ENCODE measurements at regions not wholly inside any gene's neighbourhood (a gene's known extent, or its start where the extent isn't known, plus 50 kb on each side); places are given as distances from the start of the nearest gene placed in this dataset.
"Not testable (repeated sequence)": the region's sequence is repeated elsewhere in the genome, so short reads cannot be mapped to it uniquely, and the experiment has no call there.

- Mint-ChIP-seq H3K4me3 (no peak overlapping the region), H3K27me3 (ENCODE audit: low read depth) (no peaks in the 10 kb centered on the region), H3K36me3 (ENCODE audit: low read depth) (no peaks in the 10 kb centered on the region), H3K4me1 (no peaks in the 10 kb centered on the region), H3K27ac (no peak overlapping the region), H3K9me3 (no peaks in the 10 kb centered on the region)
- TF ChIP-seq CTCF (IDR thresholded peaks at IDR 0.05; ENCODE audit: unreplicated experiment in 3 of 3) = no peak
Measured at GRCh38 chr5:68114378-68115040, 101.0 kb upstream of the PIK3R1 start.

DNA sequence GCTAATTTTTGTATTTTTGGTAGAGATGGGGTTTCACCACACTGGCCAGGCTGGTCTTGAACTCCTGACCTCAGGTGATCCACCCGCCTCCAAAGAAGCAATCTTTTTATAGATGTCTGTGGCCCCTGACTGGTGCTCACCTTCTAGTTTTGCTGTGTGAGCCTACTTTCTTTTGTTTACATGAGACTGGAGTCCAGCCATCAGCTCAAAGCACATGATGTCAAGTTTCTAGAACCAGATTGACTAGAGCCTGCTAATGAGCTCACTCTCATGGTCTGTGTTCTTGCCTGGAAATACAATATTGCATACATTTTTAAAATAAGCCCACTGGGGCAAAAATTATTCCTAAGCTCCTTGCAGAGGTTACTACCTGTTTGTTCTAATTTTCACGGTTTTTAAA is 102.9 kb upstream of the PIK3R1 start:
- H3K4me1 Mint-ChIP-seq = no peaks in the 10 kb centered on the region
- H3K27ac Mint-ChIP-seq = no peak overlapping the region
- no peak overlapping the region for H3K4me3 Mint-ChIP-seq
- H3K36me3 Mint-ChIP-seq (ENCODE audit: low read depth) = no peaks in the 10 kb centered on the region
- no peak for TF ChIP-seq CTCF (IDR thresholded peaks at IDR 0.05; ENCODE audit: unreplicated experiment in 3 of 3)
- no peaks in the 10 kb centered on the region for H3K27me3 Mint-ChIP-seq (ENCODE audit: low read depth)
- no peaks in the 10 kb centered on the region for H3K9me3 Mint-ChIP-seq

GRCh38 chr5:68110894-68111293 is 104.7 kb upstream of the PIK3R1 start:
- peaks cover 7% of the 10 kb centered on the region for H3K9me3 Mint-ChIP-seq
- TF ChIP-seq CTCF (IDR thresholded peaks at IDR 0.05; ENCODE audit: unreplicated experiment in 3 of 3) = no peak
- H3K4me1 Mint-ChIP-seq = no peaks in the 10 kb centered on the region
- H3K4me3 Mint-ChIP-seq = no peak overlapping the region
- H3K27ac Mint-ChIP-seq = no peak overlapping the region
- H3K27me3 Mint-ChIP-seq (ENCODE audit: low read depth) = no peaks in the 10 kb centered on the region
- no peaks in the 10 kb centered on the region for H3K36me3 Mint-ChIP-seq (ENCODE audit: low read depth)

DNA sequence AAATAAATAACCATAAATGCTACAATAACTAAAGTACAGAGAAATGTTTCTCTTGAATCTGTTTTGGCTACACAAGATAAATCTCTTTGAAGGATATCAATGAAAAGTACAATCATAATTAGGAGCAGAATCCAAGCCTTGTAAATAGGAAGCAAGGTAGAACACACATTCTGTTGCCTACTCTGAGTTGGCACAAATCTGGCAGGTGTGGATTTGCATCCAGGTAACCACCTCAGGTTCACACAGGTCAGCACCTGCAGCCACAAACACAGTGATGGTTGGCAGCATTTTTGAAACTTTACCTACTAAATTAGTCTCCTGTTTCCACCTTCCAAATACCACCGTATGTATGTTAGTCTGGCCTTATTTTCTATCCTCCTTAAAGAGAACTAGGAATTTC is 105.3 kb upstream of the PIK3R1 start:
- no peak overlapping the region for H3K4me3 Mint-ChIP-seq
- H3K4me1 Mint-ChIP-seq = no peaks in the 10 kb centered on the region
- H3K27me3 Mint-ChIP-seq (ENCODE audit: low read depth) = no peaks in the 10 kb centered on the region
- no peak for TF ChIP-seq CTCF (IDR thresholded peaks at IDR 0.05; ENCODE audit: unreplicated experiment in 3 of 3)
- H3K9me3 Mint-ChIP-seq = peaks cover 7% of the 10 kb centered on the region
- no peaks in the 10 kb centered on the region for H3K36me3 Mint-ChIP-seq (ENCODE audit: low read depth)
- H3K27ac Mint-ChIP-seq = no peak overlapping the region

DNA sequence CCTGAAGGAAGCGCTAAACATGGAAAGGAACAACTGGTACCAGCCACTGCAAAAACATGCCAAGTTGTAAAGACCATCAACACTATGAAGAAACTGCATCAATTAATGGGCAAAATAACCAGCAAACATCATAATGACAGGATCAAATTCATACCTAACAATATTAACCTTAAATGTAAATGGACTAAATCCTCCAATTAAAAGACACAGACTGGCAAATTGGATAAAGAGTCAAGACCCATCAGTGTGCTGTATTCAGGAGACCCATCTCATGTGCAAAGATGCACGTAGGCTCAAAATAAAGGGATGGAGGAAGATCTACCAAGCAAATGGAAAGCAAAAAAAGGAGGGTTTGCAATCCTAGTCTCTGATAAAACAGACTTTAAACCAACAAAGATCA is 111.3 kb upstream of the PIK3R1 start:
- not testable (repeated sequence) for H3K4me3 Mint-ChIP-seq; H3K4me1 Mint-ChIP-seq; H3K36me3 Mint-ChIP-seq (ENCODE audit: low read depth); H3K27ac Mint-ChIP-seq; H3K27me3 Mint-ChIP-seq (ENCODE audit: low read depth)
- peaks cover 17% of the 10 kb centered on the region for H3K9me3 Mint-ChIP-seq

- not testable (repeated sequence) for H3K27ac Mint-ChIP-seq; H3K36me3 Mint-ChIP-seq (ENCODE audit: low read depth); H3K4me3 Mint-ChIP-seq; H3K4me1 Mint-ChIP-seq; H3K27me3 Mint-ChIP-seq (ENCODE audit: low read depth)
- H3K9me3 Mint-ChIP-seq = peaks cover 20% of the 10 kb centered on the region
Measured at GRCh38 chr5:68103297-68103696, 112.3 kb upstream of the PIK3R1 start.

DNA sequence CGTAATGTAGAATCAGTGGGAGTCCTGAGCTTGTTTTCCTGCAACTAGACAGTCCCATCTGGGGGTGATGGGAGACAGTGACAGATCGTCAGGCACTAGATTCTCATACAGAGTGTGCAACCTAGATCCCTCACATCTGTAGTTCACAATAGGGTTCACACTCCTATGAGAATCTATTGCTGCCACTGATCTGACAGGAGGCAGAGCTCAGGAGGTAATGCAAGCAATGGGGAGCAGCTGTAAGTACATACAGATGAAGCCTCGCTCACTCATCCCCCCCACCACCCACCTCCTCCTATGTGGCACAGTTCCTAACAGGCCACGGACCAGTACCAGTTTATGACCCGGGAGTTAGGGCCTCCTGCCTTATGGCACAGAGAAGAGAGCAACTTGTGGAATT is 116.2 kb upstream of the PIK3R1 start:
- TF ChIP-seq CTCF (IDR thresholded peaks at IDR 0.05; ENCODE audit: unreplicated experiment in 3 of 3) = no peak
- Mint-ChIP-seq H3K4me3 (no peak overlapping the region), H3K36me3 (ENCODE audit: low read depth) (no peaks in the 10 kb centered on the region), H3K9me3 (peaks cover 13% of the 10 kb centered on the region), H3K27me3 (ENCODE audit: low read depth) (no peaks in the 10 kb centered on the region), H3K27ac (no peak overlapping the region), H3K4me1 (no peaks in the 10 kb centered on the region)

All from nephron (organoid).